GM12891 (cell line): ENCODE measurements at regions not wholly inside any gene's neighbourhood (a gene's known extent, or its start where the extent isn't known, plus 50 kb on each side); places are given as distances from the start of the nearest gene placed in this dataset.

Source experiments
- POLR2A ChIP-seq: IDR thresholded peaks from 2 replicates; pipeline ENCODE4 v1.6.1; 2011; ENCODE audit warnings: low read depth, low read length, control low read depth
- POLR2AphosphoS5 ChIP-seq: IDR thresholded peaks from 2 replicates; pipeline ENCODE4 v1.6.1; 2011; ENCODE audit warnings: low read depth, low read length, control low read depth

- no peak for TF ChIP-seq POLR2AphosphoS5
- TF ChIP-seq POLR2A: no peak
Observed at GRCh38 chr3:6396631-6397030, 464.3 kb upstream of the GRM7 start.
